Epithelial cell of esophagus (primary cell): ENCODE measurements at regions not wholly inside any gene's neighbourhood (a gene's known extent, or its start where the extent isn't known, plus 50 kb on each side); places are given as distances from the start of the nearest gene placed in this dataset.
A peak's percentile ranks its signal among the peaks of the same experiment; 100 is the strongest.

ENCODE experiments used
- DNase-seq: peaks from one replicate; pipeline ENCODE4 v3.0.0; 2010; ENCODE audit warnings: low read depth
- H3K4me3 ChIP-seq: 2 replicates; pipeline ENCODE4 v1.5.1; 2011; ENCODE audit warnings: mild to moderate bottlenecking, low read length, control low read depth
- CTCF ChIP-seq: IDR thresholded peaks from 2 replicates; pipeline ENCODE4 v1.5.1; 2011; ENCODE audit warnings: low read depth, mild to moderate bottlenecking, low read length, control low read depth, inconsistent platforms; ENCODE audit not compliant: insufficient read depth; ENCODE audit errors: missing control alignments

DNA sequence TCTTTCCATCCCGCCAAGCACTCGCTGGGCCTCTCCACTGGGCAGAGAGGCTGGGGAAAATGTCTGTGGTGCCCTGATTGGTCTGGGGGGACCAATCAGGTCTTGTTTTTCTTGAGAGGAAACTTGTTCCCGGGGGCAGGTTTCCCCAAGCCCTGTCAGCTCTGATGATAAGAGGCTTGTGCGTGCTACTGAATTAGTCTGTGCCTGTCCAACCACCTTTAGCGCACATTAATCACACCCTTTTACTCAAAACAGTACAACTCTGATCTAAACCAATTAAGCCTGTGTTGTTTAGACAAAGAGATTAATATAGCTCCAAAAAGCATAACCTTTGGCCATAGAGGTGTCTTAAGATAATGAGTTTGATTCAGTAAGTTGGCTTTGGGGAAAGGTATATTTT lies 580.4 kb downstream of the VRK1 start:
- no peak for TF ChIP-seq CTCF
- H3K4me3 ChIP-seq: no peak overlapping the region

GRCh38 chr14:97379091-97379531 lies 581.9 kb downstream of the VRK1 start:
- TF ChIP-seq CTCF: no peak
- DNase-seq: no peak
- no peak overlapping the region for H3K4me3 ChIP-seq

More for the DNA sequence above, 580.4 kb downstream of the VRK1 start:
- no peak for DNase-seq

DNA sequence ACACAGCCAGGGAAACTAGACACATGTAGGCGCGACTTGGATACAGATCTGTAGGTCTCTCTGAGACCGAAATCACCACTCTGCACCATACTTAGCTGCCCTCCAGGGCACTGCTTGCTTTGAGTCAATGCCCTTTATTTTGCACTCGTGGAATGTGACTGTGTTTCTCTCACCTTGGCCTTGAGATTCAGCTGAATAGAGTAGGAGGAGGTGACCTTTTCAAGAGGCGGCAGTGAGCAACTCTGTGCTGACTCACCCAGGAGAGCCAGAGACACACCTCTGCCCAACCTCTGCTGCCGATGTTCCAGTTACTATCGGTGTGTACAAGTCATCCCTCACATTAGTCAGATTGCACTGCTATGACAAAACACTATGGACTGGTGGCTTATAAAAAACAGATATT lies 583.4 kb downstream of the VRK1 start:
- DNase-seq: peak; percentile 30
- no peak for TF ChIP-seq CTCF
- no peak overlapping the region for H3K4me3 ChIP-seq

DNA sequence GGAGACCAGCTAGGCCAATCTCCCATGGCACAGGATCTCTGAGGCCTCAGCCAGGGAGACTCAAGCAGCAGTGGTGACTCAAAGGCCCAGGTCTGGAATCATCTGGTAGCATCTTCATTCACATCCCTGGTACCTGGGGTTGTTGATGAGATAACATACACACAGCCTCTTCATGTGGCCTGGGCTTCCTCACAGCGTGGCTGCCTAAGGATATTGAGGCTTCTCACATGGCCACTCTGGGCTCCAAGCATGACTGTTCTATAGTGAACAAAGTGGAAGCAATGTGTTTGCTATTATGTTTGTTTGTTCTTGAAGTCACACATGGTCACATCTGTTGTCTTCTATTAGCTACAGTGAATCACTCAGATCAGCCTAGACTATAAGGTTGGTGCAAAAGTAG lies 584.1 kb downstream of the VRK1 start:
- TF ChIP-seq CTCF: no peak
- no peak for DNase-seq
- H3K4me3 ChIP-seq: no peak overlapping the region

- no peak overlapping the region for H3K4me3 ChIP-seq
- no peak for DNase-seq
- no peak for TF ChIP-seq CTCF
These were observed 585.5 kb downstream of the VRK1 start for GRCh38 chr14:97382616-97383226.

- no peak for TF ChIP-seq CTCF
- H3K4me3 ChIP-seq: no peak overlapping the region
- no peak for DNase-seq
These were observed 588.5 kb downstream of the VRK1 start for GRCh38 chr14:97385727-97386126.

DNA sequence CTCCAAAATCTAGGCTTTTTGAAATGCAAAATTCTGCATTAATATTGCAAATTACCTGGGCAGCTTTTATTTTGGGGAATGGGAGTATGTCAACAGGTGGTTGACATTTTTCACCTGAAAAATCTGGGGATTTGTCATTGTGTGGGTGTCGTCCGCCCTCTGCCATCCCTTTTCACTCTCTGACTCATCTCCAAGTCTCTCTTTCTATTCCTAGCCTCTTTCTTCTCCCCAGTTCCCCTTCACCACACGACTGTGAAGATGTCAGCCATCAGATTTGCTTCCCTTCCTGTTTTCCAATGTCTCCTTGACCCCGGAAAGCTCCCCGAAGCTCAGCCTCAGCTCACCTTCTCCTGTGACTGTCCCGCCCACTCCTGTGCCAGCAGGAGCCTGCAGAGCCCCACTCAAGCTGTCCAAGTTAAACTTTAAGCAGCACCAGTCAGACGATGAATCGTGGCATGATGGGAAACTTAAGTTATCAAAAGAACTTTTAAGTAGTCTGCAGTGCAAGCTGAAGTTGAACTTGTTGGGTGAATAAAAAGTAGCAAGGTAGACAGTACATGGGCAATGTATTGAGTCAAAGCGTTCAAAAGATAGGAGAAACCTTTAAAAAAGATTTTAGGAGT lies 590.2 kb downstream of the VRK1 start:
- no peak for TF ChIP-seq CTCF
- H3K4me3 ChIP-seq: no peak overlapping the region
- DNase-seq: no peak
